ENCODE measurements at regions not wholly inside any gene's neighbourhood (a gene's known extent, or its start where the extent isn't known, plus 50 kb on each side); places are given as distances from the start of the nearest gene placed in this dataset.

DNA sequence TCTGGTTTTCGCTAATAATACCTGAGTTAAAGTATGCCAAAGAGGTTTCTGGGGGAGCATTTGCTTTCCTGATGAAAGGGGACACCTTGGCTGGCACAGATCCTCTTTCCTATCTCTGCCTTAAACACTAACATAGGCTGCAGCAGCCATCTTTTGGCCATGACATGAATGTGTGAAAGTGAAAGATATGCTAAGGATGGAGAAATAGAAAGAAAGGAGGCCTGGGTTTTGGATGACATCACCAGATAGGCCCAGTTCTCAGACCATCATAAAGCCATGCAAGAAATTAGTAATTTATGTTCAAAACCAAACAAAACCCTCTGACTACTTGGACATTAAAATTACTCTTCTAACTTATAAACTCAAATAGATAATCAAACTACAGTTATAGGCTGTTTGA lies 279.7 kb downstream of the COG6 start:
- no peak overlapping the region for H4K8ac ChIP-seq (ENCODE audit: low read depth, low read length)
- WGBS, 2 donors (ENCODE audit: extremely low coverage in 2 of 2, insufficient read length in 2 of 2, insufficient replicate concordance in 1 of 2), result no CpG with 5 or more reads among the region's 1 CpG
- no peak overlapping the region for H3K4ac ChIP-seq (ENCODE audit: low read length)

GRCh38 chr13:39938596-39938995 lies 283.1 kb downstream of the COG6 start:
- H4K8ac ChIP-seq (ENCODE audit: low read depth, low read length), result no peak overlapping the region
- no peak for DNase-seq (ENCODE audit: low spot score)
- no peak overlapping the region for H3K23ac ChIP-seq (ENCODE audit: low read depth, low read length, poor library complexity)
- no peak overlapping the region for H2BK15ac ChIP-seq (ENCODE audit: low read length)
- H3K4me3 ChIP-seq (ENCODE audit: low read length in 2 of 2), result no peak overlapping the region
- H3K36me3 ChIP-seq (replicated peaks in 1 of 2; ENCODE audit: control insufficient read depth in 2 of 2, insufficient read depth in 2 of 2, low read length in 2 of 2), result no peaks in the 10 kb centered on the region
- no peaks in the 10 kb centered on the region for H3K9me3 ChIP-seq (replicated peaks in 1 of 2; ENCODE audit: control insufficient read depth in 2 of 2, insufficient read depth in 1 of 2, low read depth in 1 of 2, low read length in 2 of 2)
- H2BK12ac ChIP-seq (ENCODE audit: low read length), result no peak overlapping the region
- no peak overlapping the region for H3K18ac ChIP-seq (ENCODE audit: low read length)
- no peak overlapping the region for H2BK5ac ChIP-seq (ENCODE audit: low read length)
- WGBS, 2 donors (ENCODE audit: extremely low coverage in 2 of 2, insufficient read length in 2 of 2, insufficient replicate concordance in 1 of 2), result no CpG with 5 or more reads among the region's 2 CpGs
- H3K27ac ChIP-seq (replicated peaks; ENCODE audit: low read length), result no peak overlapping the region
- H3K4me2 ChIP-seq (ENCODE audit: insufficient read depth, low read length, poor library complexity, severe bottlenecking), result no peak overlapping the region
- H2AFZ ChIP-seq (ENCODE audit: low read length), result no peak overlapping the region
- H3K9ac ChIP-seq (ENCODE audit: low read depth, low read length, poor library complexity), result no peak overlapping the region
- H3K4me1 ChIP-seq (ENCODE audit: control insufficient read depth in 2 of 2, insufficient read depth in 1 of 2, low read depth in 1 of 2, low read length in 2 of 2), result peaks cover 1 to 7% of the 10 kb centered on the region in 2 donors
- H3K4ac ChIP-seq (ENCODE audit: low read length), result no peak overlapping the region
- no peak overlapping the region for H3K14ac ChIP-seq (ENCODE audit: low read length)
- H2AK5ac ChIP-seq (ENCODE audit: low read depth, low read length), result no peak overlapping the region
- H4K91ac ChIP-seq (ENCODE audit: low read depth, low read length, poor library complexity), result no peak overlapping the region
- H3K79me1 ChIP-seq (ENCODE audit: low read depth, low read length), result no peaks in the 10 kb centered on the region
- no peak overlapping the region for H2BK120ac ChIP-seq (ENCODE audit: low read depth, low read length)
- no peaks in the 10 kb centered on the region for H3K27me3 ChIP-seq (ENCODE audit: control insufficient read depth in 3 of 3, insufficient read depth in 3 of 3, low read depth in 1 of 3, low read length in 3 of 3)

More for the DNA sequence above, 279.7 kb downstream of the COG6 start:
- Histone ChIP-seq H3K23ac (ENCODE audit: low read depth, low read length, poor library complexity) (no peak overlapping the region), H4K91ac (ENCODE audit: low read depth, low read length, poor library complexity) (no peak overlapping the region), H2BK120ac (ENCODE audit: low read depth, low read length) (no peak overlapping the region), H3K36me3 (replicated peaks in 1 of 2; ENCODE audit: control insufficient read depth in 2 of 2, insufficient read depth in 2 of 2, low read length in 2 of 2) (no peaks in the 10 kb centered on the region), H2BK15ac (ENCODE audit: low read length) (no peak overlapping the region), H3K27ac (replicated peaks; ENCODE audit: low read length) (no peak overlapping the region), H2AFZ (ENCODE audit: low read length) (no peak overlapping the region), H3K9ac (ENCODE audit: low read depth, low read length, poor library complexity) (no peak overlapping the region), H3K27me3 (ENCODE audit: control insufficient read depth in 3 of 3, insufficient read depth in 3 of 3, low read depth in 1 of 3, low read length in 3 of 3) (no peaks in the 10 kb centered on the region), H3K4me1 (ENCODE audit: control insufficient read depth in 2 of 2, insufficient read depth in 1 of 2, low read depth in 1 of 2, low read length in 2 of 2) (no peaks in the 10 kb centered on the region), H3K79me1 (ENCODE audit: low read depth, low read length) (no peaks in the 10 kb centered on the region), H2AK5ac (ENCODE audit: low read depth, low read length) (no peak overlapping the region), H3K18ac (ENCODE audit: low read length) (no peak overlapping the region), H3K9me3 (replicated peaks in 1 of 2; ENCODE audit: control insufficient read depth in 2 of 2, insufficient read depth in 1 of 2, low read depth in 1 of 2, low read length in 2 of 2) (no peaks in the 10 kb centered on the region), H3K4me3 (ENCODE audit: low read length in 2 of 2) (no peak overlapping the region), H2BK12ac (ENCODE audit: low read length) (no peak overlapping the region), H2BK5ac (ENCODE audit: low read length) (no peak overlapping the region), H3K14ac (ENCODE audit: low read length) (no peak overlapping the region), H3K4me2 (ENCODE audit: insufficient read depth, low read length, poor library complexity, severe bottlenecking) (no peak overlapping the region)
- no peak for DNase-seq (ENCODE audit: low spot score)

GRCh38 chr13:39941236-39941635 lies 285.8 kb downstream of the COG6 start:
- no peak overlapping the region for H4K8ac ChIP-seq (ENCODE audit: low read depth, low read length)
- no peak overlapping the region for H3K23ac ChIP-seq (ENCODE audit: low read depth, low read length, poor library complexity)
- peak overlapping the region; percentile 74 for H2AFZ ChIP-seq (ENCODE audit: low read length)
- no peak overlapping the region for H3K4me2 ChIP-seq (ENCODE audit: insufficient read depth, low read length, poor library complexity, severe bottlenecking)
- H3K18ac ChIP-seq (ENCODE audit: low read length), result no peak overlapping the region
- WGBS, 2 donors (ENCODE audit: extremely low coverage in 2 of 2, insufficient read length in 2 of 2, insufficient replicate concordance in 1 of 2), result no CpG with 5 or more reads among the region's 5 CpGs
- no peak overlapping the region for H4K91ac ChIP-seq (ENCODE audit: low read depth, low read length, poor library complexity)
- H3K4me1 ChIP-seq (ENCODE audit: control insufficient read depth in 2 of 2, insufficient read depth in 1 of 2, low read depth in 1 of 2, low read length in 2 of 2), result peaks cover 3 to 7% of the 10 kb centered on the region in 2 donors
- no peak overlapping the region for H2BK12ac ChIP-seq (ENCODE audit: low read length)
- no peak overlapping the region for H2BK5ac ChIP-seq (ENCODE audit: low read length)
- H3K14ac ChIP-seq (ENCODE audit: low read length), result no peak overlapping the region
- H2BK120ac ChIP-seq (ENCODE audit: low read depth, low read length), result no peak overlapping the region
- no peak overlapping the region for H3K9ac ChIP-seq (ENCODE audit: low read depth, low read length, poor library complexity)
- H3K36me3 ChIP-seq (replicated peaks in 1 of 2; ENCODE audit: control insufficient read depth in 2 of 2, insufficient read depth in 2 of 2, low read length in 2 of 2), result no peaks in the 10 kb centered on the region
- H2AK5ac ChIP-seq (ENCODE audit: low read depth, low read length), result no peak overlapping the region
- no peak for DNase-seq (ENCODE audit: low spot score)
- H3K9me3 ChIP-seq (replicated peaks in 1 of 2; ENCODE audit: control insufficient read depth in 2 of 2, insufficient read depth in 1 of 2, low read depth in 1 of 2, low read length in 2 of 2), result no peaks in the 10 kb centered on the region
- no peaks in the 10 kb centered on the region for H3K79me1 ChIP-seq (ENCODE audit: low read depth, low read length)
- no peak overlapping the region for H3K4ac ChIP-seq (ENCODE audit: low read length)
- no peak overlapping the region for H3K27ac ChIP-seq (replicated peaks; ENCODE audit: low read length)
- H3K27me3 ChIP-seq (ENCODE audit: control insufficient read depth in 3 of 3, insufficient read depth in 3 of 3, low read depth in 1 of 3, low read length in 3 of 3), result no peaks in the 10 kb centered on the region
- H3K4me3 ChIP-seq (ENCODE audit: low read length in 2 of 2), result no peak overlapping the region
- no peak overlapping the region for H2BK15ac ChIP-seq (ENCODE audit: low read length)

DNA sequence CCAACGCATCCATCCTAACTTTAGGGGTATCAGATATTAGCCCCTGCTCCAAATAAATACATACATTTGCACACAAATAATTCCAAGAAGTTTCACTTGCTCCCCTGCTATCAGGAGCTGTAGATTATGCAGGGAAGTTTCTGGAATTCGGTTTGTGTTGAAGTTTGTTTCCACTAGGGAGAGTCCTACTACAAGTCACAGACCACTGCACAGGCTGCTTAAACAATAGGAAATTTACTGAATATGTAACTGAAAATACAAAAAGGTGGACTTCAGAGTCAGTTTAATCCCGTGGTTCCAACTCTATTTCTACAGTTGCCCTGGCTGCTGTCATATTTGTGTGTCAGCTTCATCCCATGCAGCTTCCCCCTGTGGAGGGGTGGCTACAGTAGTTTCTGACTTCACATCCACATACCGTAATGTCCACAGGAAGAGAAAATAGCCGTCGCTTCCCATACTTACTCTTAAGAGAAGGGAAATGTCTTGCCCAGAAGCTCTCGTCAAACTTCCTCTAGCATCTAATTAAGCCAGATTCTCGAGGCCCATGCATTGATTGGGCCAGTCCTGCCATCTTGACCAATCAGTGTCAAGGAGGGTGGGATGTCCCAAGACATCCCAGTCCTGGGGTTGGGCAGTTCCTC lies 286.6 kb downstream of the COG6 start:
- Histone ChIP-seq H3K18ac (ENCODE audit: low read length) (no peak overlapping the region), H3K4me3 (ENCODE audit: low read length in 2 of 2) (no peak overlapping the region), H3K27ac (replicated peaks; ENCODE audit: low read length) (no peak overlapping the region), H3K9me3 (replicated peaks in 1 of 2; ENCODE audit: control insufficient read depth in 2 of 2, insufficient read depth in 1 of 2, low read depth in 1 of 2, low read length in 2 of 2) (no peaks in the 10 kb centered on the region), H2BK5ac (ENCODE audit: low read length) (no peak overlapping the region), H3K23ac (ENCODE audit: low read depth, low read length, poor library complexity) (no peak overlapping the region), H3K4me2 (ENCODE audit: insufficient read depth, low read length, poor library complexity, severe bottlenecking) (no peak overlapping the region), H4K8ac (ENCODE audit: low read depth, low read length) (no peak overlapping the region), H2BK15ac (ENCODE audit: low read length) (no peak overlapping the region), H3K36me3 (replicated peaks in 1 of 2; ENCODE audit: control insufficient read depth in 2 of 2, insufficient read depth in 2 of 2, low read length in 2 of 2) (no peaks in the 10 kb centered on the region), H2BK12ac (ENCODE audit: low read length) (no peak overlapping the region), H3K9ac (ENCODE audit: low read depth, low read length, poor library complexity) (no peak overlapping the region), H3K4ac (ENCODE audit: low read length) (no peak overlapping the region), H2AK5ac (ENCODE audit: low read depth, low read length) (no peak overlapping the region), H2BK120ac (ENCODE audit: low read depth, low read length) (no peak overlapping the region), H3K79me1 (ENCODE audit: low read depth, low read length) (no peaks in the 10 kb centered on the region), H3K27me3 (ENCODE audit: control insufficient read depth in 3 of 3, insufficient read depth in 3 of 3, low read depth in 1 of 3, low read length in 3 of 3) (no peaks in the 10 kb centered on the region), H3K4me1 (ENCODE audit: control insufficient read depth in 2 of 2, insufficient read depth in 1 of 2, low read depth in 1 of 2, low read length in 2 of 2) (peaks cover 3 to 7% of the 10 kb centered on the region in 2 donors), H2AFZ (ENCODE audit: low read length) (peak overlapping the region; percentile 74), H3K14ac (ENCODE audit: low read length) (no peak overlapping the region), H4K91ac (ENCODE audit: low read depth, low read length, poor library complexity) (no peak overlapping the region)
- DNase-seq (ENCODE audit: low spot score), result no peak
- WGBS, 2 donors (ENCODE audit: extremely low coverage in 2 of 2, insufficient read length in 2 of 2, insufficient replicate concordance in 1 of 2), result no CpG with 5 or more reads among the region's 8 CpGs

All from neuronal stem cell (in vitro differentiated cells).